K562 (cell line): ENCODE measurements at regions not wholly inside any gene's neighbourhood (a gene's known extent, or its start where the extent isn't known, plus 50 kb on each side); places are given as distances from the start of the nearest gene placed in this dataset.

Experiments
- ATAC-seq: fragments of 200-7000 bp; cut with Tn5 transposase; 3 replicates; pipeline ENCODE4 v1.9.1; 2020; ENCODE audit warnings: moderate library complexity
- BruUV-seq: library from RNA; stranded (reverse); fragments of 400-500 nt; replicated peaks from 2 replicates; lab custom pipeline; 2021; lab: Mats Ljungman, UMichigan
- CTCF ChIA-PET: fragments of 300-600 bp; formaldehyde crosslinking; extraction: SDS; loops from one replicate; lab custom pipeline; 2021; ENCODE audit warnings: low intra/inter-chr PET ratio; lab: Yijun Ruan, JAX
- POLR2A ChIA-PET: fragments of 300-600, 350-650 bp; sonication (Branson Sonifier 250); formaldehyde crosslinking; extraction: SDS; loops from one replicate; lab custom pipeline; 2021; ENCODE audit warnings: antibody characterized with exemption, inconsistent platforms; lab: Yijun Ruan, JAX
- DNase-seq, 4 experiments: peaks; one replicate each; pipeline versions ENCODE4 v3.0.0 to v3.0.0-alpha.2; 2011 to 2018; ENCODE audit warnings: low spot score in 3 of 4, mixed read lengths in 3 of 4; ENCODE audit errors: extremely low read depth in 1 of 4
- FAIRE-seq: peaks from 2 replicates; lab custom pipeline; 2011; peaks lifted over from hg19 to GRCh38; lab: Jason Lieb, UNC
- H2AFZ ChIP-seq: 2 replicates; pipeline ENCODE4 v1.6.0; 2011; ENCODE audit warnings: low read depth, low read length, control low read depth, inconsistent platforms
- H3K27ac ChIP-seq: fragments of 200-600 bp; 3 replicates; pipeline ENCODE4 v1.8.0; 2011; ENCODE audit warnings: low read depth, mild to moderate bottlenecking, control low read depth, inconsistent platforms, low read length, moderate library complexity, mixed read lengths; ENCODE audit errors: extremely low read depth
- H3K27me3 ChIP-seq, 2 experiments: fragments of 300-600 bp in 1 of 2; 2 replicates in 1 of 2; 3 replicates in 1 of 2; pipeline versions ENCODE4 v1.6.0 to v1.8.0; 2011; ENCODE audit warnings: inconsistent platforms in 2 of 2, low read length in 2 of 2, mild to moderate bottlenecking in 1 of 2, mixed read lengths in 1 of 2, moderate library complexity in 1 of 2; ENCODE audit not compliant: control insufficient read depth in 2 of 2, insufficient read depth in 2 of 2
- H3K36me3 ChIP-seq: fragments of 300-600 bp; 3 replicates; pipeline ENCODE4 v1.8.0; 2011; ENCODE audit warnings: mild to moderate bottlenecking, low read length, inconsistent platforms; ENCODE audit not compliant: control insufficient read depth, insufficient read depth
- H3K4me1 ChIP-seq, 2 experiments: fragments of 200-600 bp in 1 of 2; replicated peaks in 1 of 2; 2 replicates in 1 of 2; 3 replicates in 1 of 2; pipeline versions ENCODE4 v1.5.1 to v1.8.0; 2011; ENCODE audit warnings: inconsistent platforms in 2 of 2, low read length in 2 of 2, mild to moderate bottlenecking in 1 of 2, mixed read lengths in 1 of 2, moderate library complexity in 1 of 2; ENCODE audit not compliant: control insufficient read depth in 2 of 2, insufficient read depth in 2 of 2
- H3K4me2 ChIP-seq: 2 replicates; pipeline ENCODE4 v1.6.1; 2011; ENCODE audit warnings: low read length, control low read depth, inconsistent platforms, mixed read lengths; ENCODE audit not compliant: insufficient read depth
- H3K4me3 ChIP-seq: fragments of 200-600 bp; sonication (generic), shearing (Covaris generic); 2 replicates; pipeline ENCODE4 v1.5.1; 2016; ENCODE audit warnings: control low read depth, inconsistent platforms
- H3K79me2 ChIP-seq: fragments of 200-600 bp; 3 replicates; pipeline ENCODE4 v1.8.0; 2011; ENCODE audit warnings: low read length, inconsistent platforms; ENCODE audit not compliant: control insufficient read depth, insufficient read depth
- H3K9ac ChIP-seq, 2 experiments: 2 replicates each; pipeline versions ENCODE4 v1.6.0 to v1.6.1; 2011; ENCODE audit warnings: low read depth in 2 of 2, low read length in 2 of 2, control low read depth in 1 of 2, inconsistent platforms in 1 of 2, mild to moderate bottlenecking in 1 of 2, mixed read lengths in 1 of 2; ENCODE audit not compliant: insufficient read depth in 1 of 2
- H3K9me1 ChIP-seq: one replicate; pipeline ENCODE4 v1.6.0; 2011; ENCODE audit warnings: inconsistent platforms, mild to moderate bottlenecking, low read length, moderate library complexity; ENCODE audit not compliant: control insufficient read depth, insufficient read depth
- H3K9me3 ChIP-seq: replicated peaks from 2 replicates; pipeline ENCODE4 v1.5.1; 2011; ENCODE audit warnings: low read depth, low read length, inconsistent platforms; ENCODE audit not compliant: control insufficient read depth, insufficient read depth
- H4K20me1 ChIP-seq: replicated peaks from 2 replicates; pipeline ENCODE4 v1.6.1; 2011; ENCODE audit warnings: low read length, inconsistent platforms, mixed read lengths; ENCODE audit not compliant: control insufficient read depth, insufficient read depth
- CBX8 ChIP-seq: fragments of 200-600 bp; sonication (generic); IDR thresholded peaks from 2 replicates; pipeline ENCODE4 v1.6.1; 2012; ENCODE audit warnings: borderline replicate concordance, mixed run types, low read depth, mild to moderate bottlenecking, moderate library complexity, mixed read lengths, low read length, control low read depth, inconsistent platforms; ENCODE audit not compliant: poor library complexity, severe bottlenecking; ENCODE audit errors: extremely low read depth
- ETV6 ChIP-seq, 3 experiments: fragments of 150-350 bp in 1 of 3; sonication (generic) in 1 of 3; formaldehyde crosslinking in 1 of 3; IDR thresholded peaks; 2 replicates each; pipeline versions ENCODE4 v1.6.1 to v1.8.0; 2014 to 2022; ENCODE audit warnings: borderline replicate concordance in 2 of 3, low read depth in 2 of 3, antibody characterized with exemption in 1 of 3, low read length in 1 of 3, mild to moderate bottlenecking in 1 of 3, missing genetic modification reagents in 1 of 3
- EZH2 ChIP-seq: IDR thresholded peaks from 2 replicates; pipeline ENCODE4 v1.6.1; 2012; ENCODE audit warnings: low read depth, mild to moderate bottlenecking, inconsistent platforms, low read length, borderline replicate concordance
- NR2C1 ChIP-seq, 2 experiments: fragments of 450-650 bp; IDR thresholded peaks; 2 replicates each; pipeline ENCODE4 v1.6.1; 2017; ENCODE audit warnings: mild to moderate bottlenecking in 2 of 2, antibody characterized with exemption in 1 of 2, inconsistent platforms in 1 of 2, missing compliant biosample characterization in 1 of 2, missing genetic modification characterization in 1 of 2
- ZNF224 ChIP-seq: sonication (generic); formaldehyde crosslinking; IDR thresholded peaks from 2 replicates; pipeline ENCODE4 v1.8.0; 2022; ENCODE audit warnings: mild to moderate bottlenecking, missing genetic modification reagents
- WGBS: fragments of 100-300 bp; shearing (Covaris generic); methylation state at CpG from one replicate; pipeline ENCODE4 v1.1.6; 2016; ENCODE audit warnings: low coverage, mixed read lengths; ENCODE audit not compliant: insufficient coverage; ENCODE audit errors: missing lambda C conversion rate; 5-methylcytosine and 5-hydroxymethylcytosine counted together
- in situ Hi-C: fragments of 300-500 bp; cut with MboI; formaldehyde crosslinking; loops from 4 replicates; pipeline ENCODE4 v1.15.0; 2018; ENCODE audit warnings: inconsistent platforms, mixed read lengths
- intact Hi-C: fragments of 100-400 bp; cut with micrococcal nuclease; formaldehyde crosslinking; loops from 2 replicates; pipeline ENCODE4 v1.14.2; 2022

DNA sequence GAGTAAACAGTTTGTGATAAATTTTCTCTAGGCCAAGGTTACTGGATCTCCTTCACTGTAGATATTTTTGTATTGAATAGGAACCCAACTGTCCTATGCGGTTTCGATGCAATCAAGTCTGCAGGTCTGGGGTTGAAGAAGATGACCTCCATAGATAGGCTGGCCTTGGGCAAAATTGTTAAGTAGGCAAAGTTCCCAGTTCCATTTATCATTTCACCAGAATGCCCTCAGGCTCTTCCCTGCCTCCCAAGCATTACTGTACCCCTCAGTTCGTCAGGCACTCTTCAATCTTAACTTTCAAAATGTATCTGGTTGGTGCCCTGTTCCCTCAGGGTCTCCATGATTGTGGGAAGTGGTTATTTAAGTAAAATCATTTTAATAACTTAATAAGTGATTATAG is 1802.9 kb upstream of the WWC1 start (continued):
- TF ChIP-seq EZH2: no peak
- no peak for TF ChIP-seq ETV6 (IDR thresholded peaks at IDR 0.05; ENCODE audit: borderline replicate concordance in 1 of 2, low read depth in 2 of 2, low read length in 1 of 2)
- TF ChIP-seq ETV6 (CRISPR knock-in tag; IDR thresholded peaks at IDR 0.05; ENCODE audit: borderline replicate concordance): no peak
- no peak for TF ChIP-seq NR2C1 (IDR thresholded peaks at IDR 0.05)
- no peak for TF ChIP-seq NR2C1 (tag; IDR thresholded peaks at IDR 0.05)
- no peak for TF ChIP-seq CBX8

DNA sequence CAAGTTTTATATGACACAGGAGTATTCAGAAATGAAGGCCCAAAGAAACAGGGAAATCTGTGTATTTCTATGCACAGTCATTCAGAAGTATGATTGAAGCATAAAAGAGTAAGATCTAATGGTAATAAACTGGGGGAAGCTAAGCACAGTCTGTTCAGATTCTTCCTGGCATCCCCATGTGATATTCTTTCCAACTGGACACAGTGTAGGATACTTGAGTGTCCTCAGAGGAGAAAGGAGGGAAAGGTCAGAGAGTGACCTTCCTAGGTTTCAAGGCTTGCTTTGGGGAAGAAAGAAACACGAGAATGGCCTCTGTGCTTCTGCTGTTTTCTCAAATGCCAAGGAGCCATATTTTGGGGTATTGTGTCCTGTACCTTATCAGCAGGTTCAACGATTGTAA is 1798.4 kb upstream of the WWC1 start:
- Histone ChIP-seq H3K9ac (no peak overlapping the region), H3K4me1 (no peaks in the 10 kb centered on the region), H3K27me3 (no peaks in the 10 kb centered on the region), H2AFZ (no peak overlapping the region), H3K4me2 (no peak overlapping the region), H3K79me2 (no peaks in the 10 kb centered on the region), H3K9me3 (no peaks in the 10 kb centered on the region; the same call in 1 of the 2 replicates), H3K4me3 (no peak overlapping the region), H3K9me1 (no peaks in the 10 kb centered on the region), H4K20me1 (no peaks in the 10 kb centered on the region), H3K36me3 (no peaks in the 10 kb centered on the region), H3K27ac (no peak overlapping the region)
- in situ Hi-C loops: no loop called here
- FAIRE-seq (no peak), DNase-seq (no peak), ATAC-seq (no peak)
- ChIA-PET CTCF (no interaction called here), POLR2A (no interaction called here)
- 3% methylated on average over 2 of the region's 2 CpGs for WGBS
- BruUV-seq: no TSS peak
- intact Hi-C loops: no loop called here
- no peak for TF ChIP-seq ZNF224
